ENCODE measurements at regions not wholly inside any gene's neighbourhood (a gene's known extent, or its start where the extent isn't known, plus 50 kb on each side); places are given as distances from the start of the nearest gene placed in this dataset.
"Not testable (repeated sequence)": the region's sequence is repeated elsewhere in the genome, so short reads cannot be mapped to it uniquely, and the experiment has no call there.

- no peak for DNase-seq
Observed at GRCh38 chr4:112951362-112952312, 97.8 kb upstream of the ANK2 start.

- no peak for DNase-seq
Observed at GRCh38 chr4:112952313-112952700, 97.1 kb upstream of the ANK2 start.

GRCh38 chr4:112953262-112953661, 96.2 kb upstream of the ANK2 start:
- no peak for DNase-seq

GRCh38 chr4:112954286-112954685, 95.2 kb upstream of the ANK2 start:
- no peak for DNase-seq

- DNase-seq, result peak; percentile 24 to 29
Observed at GRCh38 chr4:112956484-112956896, 93.0 kb upstream of the ANK2 start.

- DNase-seq, result not testable (repeated sequence)
Observed at GRCh38 chr4:112957764-112958163, 91.7 kb upstream of the ANK2 start.

- no peak for DNase-seq
Observed at GRCh38 chr4:112966701-112967488, 82.6 kb upstream of the ANK2 start.

- DNase-seq, result no peak
Observed at GRCh38 chr4:112968451-112969159, 80.8 kb upstream of the ANK2 start.

- no peak for DNase-seq
Observed at GRCh38 chr4:112970903-112971302, 78.5 kb upstream of the ANK2 start.

- no peak for DNase-seq
Observed at GRCh38 chr4:112973750-112974251, 75.7 kb upstream of the ANK2 start.

- no peak for DNase-seq
Observed at GRCh38 chr4:112975567-112976355, 73.7 kb upstream of the ANK2 start.

GRCh38 chr4:112978691-112979472, 70.6 kb upstream of the ANK2 start:
- no peak for DNase-seq

GRCh38 chr4:112979881-112980421, 69.5 kb upstream of the ANK2 start:
- no peak for DNase-seq

GRCh38 chr4:112982680-112983079, 66.8 kb upstream of the ANK2 start:
- no peak for DNase-seq

- DNase-seq, result no peak
Observed at GRCh38 chr4:112994732-112995464, 54.6 kb upstream of the ANK2 start.
